ENCODE measurements at regions not wholly inside any gene's neighbourhood (a gene's known extent, or its start where the extent isn't known, plus 50 kb on each side); places are given as distances from the start of the nearest gene placed in this dataset.

GRCh38 chr6:54058236-54058635 is 53.0 kb upstream of the MLIP start:
- TF ChIP-seq CTCF (conservative IDR thresholded peaks at IDR 0.05; ENCODE audit: low read length) (no peak), EZH2phosphoT487 (IDR thresholded peaks at IDR 0.05; ENCODE audit: borderline replicate concordance) (no peak)

All from Loucy (cell line).